ENCODE measurements at regions not wholly inside any gene's neighbourhood (a gene's known extent, or its start where the extent isn't known, plus 50 kb on each side); places are given as distances from the start of the nearest gene placed in this dataset.

- DNase-seq (no peak), ATAC-seq (ENCODE audit: poor library complexity) (no peak)
- ChIA-PET CTCF (no interaction called here), POLR2A (no interaction called here)
- no peaks in the 10 kb centered on the region for H3K27me3 ChIP-seq (ENCODE audit: control insufficient read depth in 1 of 2, insufficient read depth in 2 of 2, low read length in 2 of 2)
- no peaks in the 10 kb centered on the region for H3K9me3 ChIP-seq (ENCODE audit: control insufficient read depth in 1 of 2, insufficient read depth in 1 of 2, low read length in 2 of 2)
- Mint-ChIP-seq H3K4me3 (no peak overlapping the region), H3K4me1 (ENCODE audit: low read depth) (no peaks in the 10 kb centered on the region), H3K9me3 (no peaks in the 10 kb centered on the region), H3K36me3 (ENCODE audit: low read depth) (no peaks in the 10 kb centered on the region), H3K27me3 (no peaks in the 10 kb centered on the region), H3K27ac (no peak overlapping the region)
- no peak overlapping the region for H3K27ac ChIP-seq (ENCODE audit: low read depth in 1 of 2, low read length in 2 of 2)
- H3K36me3 ChIP-seq (ENCODE audit: insufficient read depth, low read length): no peaks in the 10 kb centered on the region
- intact Hi-C loops (cut with DNase I, micrococcal nuclease): no loop called here
- no peak overlapping the region for H3K4me3 ChIP-seq (ENCODE audit: low read length)
- no peak for TF ChIP-seq CTCF (IDR thresholded peaks at IDR 0.05)
- no peaks in the 10 kb centered on the region for H3K4me1 ChIP-seq (ENCODE audit: insufficient read depth, low read length)
Measured at GRCh38 chr18:7436166-7436565, 130.9 kb upstream of the PTPRM start.

- DNase-seq (no peak), ATAC-seq (ENCODE audit: poor library complexity) (no peak)
- ChIA-PET POLR2A (no interaction called here), CTCF (no interaction called here)
- Mint-ChIP-seq H3K27ac (no peak overlapping the region), H3K4me3 (no peak overlapping the region), H3K4me1 (ENCODE audit: low read depth) (no peaks in the 10 kb centered on the region), H3K27me3 (no peaks in the 10 kb centered on the region), H3K36me3 (ENCODE audit: low read depth) (no peaks in the 10 kb centered on the region), H3K9me3 (no peaks in the 10 kb centered on the region)
- Histone ChIP-seq H3K36me3 (ENCODE audit: insufficient read depth, low read length) (no peaks in the 10 kb centered on the region), H3K27ac (ENCODE audit: low read depth in 1 of 2, low read length in 2 of 2) (no peak overlapping the region), H3K27me3 (ENCODE audit: control insufficient read depth in 1 of 2, insufficient read depth in 2 of 2, low read length in 2 of 2) (no peaks in the 10 kb centered on the region), H3K4me3 (ENCODE audit: low read length) (no peak overlapping the region), H3K4me1 (ENCODE audit: insufficient read depth, low read length) (no peaks in the 10 kb centered on the region), H3K9me3 (ENCODE audit: control insufficient read depth in 1 of 2, insufficient read depth in 1 of 2, low read length in 2 of 2) (no peaks in the 10 kb centered on the region)
- TF ChIP-seq CTCF (IDR thresholded peaks at IDR 0.05): no peak
- intact Hi-C loops (cut with DNase I, micrococcal nuclease): no loop called here
Measured at GRCh38 chr18:7437870-7438269, 129.2 kb upstream of the PTPRM start.

- H3K4me3 ChIP-seq (ENCODE audit: low read length): no peak overlapping the region
- H3K27ac ChIP-seq (ENCODE audit: low read depth in 1 of 2, low read length in 2 of 2): no peak overlapping the region
- H3K36me3 Mint-ChIP-seq (ENCODE audit: low read depth): no peaks in the 10 kb centered on the region
- DNase-seq (no peak), ATAC-seq (ENCODE audit: poor library complexity) (no peak)
- intact Hi-C loops (cut with DNase I, micrococcal nuclease): no loop called here
- no peaks in the 10 kb centered on the region for H3K9me3 Mint-ChIP-seq
- H3K27ac Mint-ChIP-seq: no peak overlapping the region
- POLR2A ChIA-PET: no interaction called here
- no peaks in the 10 kb centered on the region for H3K9me3 ChIP-seq (ENCODE audit: control insufficient read depth in 1 of 2, insufficient read depth in 1 of 2, low read length in 2 of 2)
- no peaks in the 10 kb centered on the region for H3K27me3 Mint-ChIP-seq
- no peaks in the 10 kb centered on the region for H3K36me3 ChIP-seq (ENCODE audit: insufficient read depth, low read length)
- H3K4me1 Mint-ChIP-seq (ENCODE audit: low read depth): no peaks in the 10 kb centered on the region
- no peaks in the 10 kb centered on the region for H3K27me3 ChIP-seq (ENCODE audit: control insufficient read depth in 1 of 2, insufficient read depth in 2 of 2, low read length in 2 of 2)
- CTCF ChIA-PET: no interaction called here
- H3K4me3 Mint-ChIP-seq: no peak overlapping the region
- no peak for TF ChIP-seq CTCF (IDR thresholded peaks at IDR 0.05)
- H3K4me1 ChIP-seq (ENCODE audit: insufficient read depth, low read length): no peaks in the 10 kb centered on the region
Measured at GRCh38 chr18:7438646-7439045, 128.5 kb upstream of the PTPRM start.

All from CD4-positive, alpha-beta T cell (primary cell).